ENCODE measurements at regions not wholly inside any gene's neighbourhood (a gene's known extent, or its start where the extent isn't known, plus 50 kb on each side); places are given as distances from the start of the nearest gene placed in this dataset.

DNA sequence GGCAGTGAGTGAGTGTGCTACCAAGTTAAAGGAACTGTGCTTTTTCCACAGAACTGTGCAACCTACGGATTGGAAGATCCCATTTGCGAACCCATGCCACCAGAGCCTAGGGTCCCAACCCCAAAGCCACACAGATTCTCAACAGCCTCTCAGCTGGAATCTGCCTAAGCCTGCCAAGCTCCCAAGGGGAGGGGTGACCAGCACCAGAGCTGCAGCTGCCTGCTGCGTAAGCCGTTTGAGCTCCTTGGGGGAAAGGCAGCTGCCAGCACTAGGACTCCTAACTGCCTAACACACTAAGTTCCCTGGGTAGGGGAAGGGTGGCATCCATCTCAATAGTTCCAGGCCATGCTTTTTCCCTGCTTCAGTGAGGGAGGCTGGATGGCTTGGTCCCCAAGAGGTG, 738.1 kb upstream of the PRKX start:
- DNase-seq: no peak

GRCh38 chrX:4450177-4450576, 736.7 kb upstream of the PRKX start:
- no peak for DNase-seq

DNA sequence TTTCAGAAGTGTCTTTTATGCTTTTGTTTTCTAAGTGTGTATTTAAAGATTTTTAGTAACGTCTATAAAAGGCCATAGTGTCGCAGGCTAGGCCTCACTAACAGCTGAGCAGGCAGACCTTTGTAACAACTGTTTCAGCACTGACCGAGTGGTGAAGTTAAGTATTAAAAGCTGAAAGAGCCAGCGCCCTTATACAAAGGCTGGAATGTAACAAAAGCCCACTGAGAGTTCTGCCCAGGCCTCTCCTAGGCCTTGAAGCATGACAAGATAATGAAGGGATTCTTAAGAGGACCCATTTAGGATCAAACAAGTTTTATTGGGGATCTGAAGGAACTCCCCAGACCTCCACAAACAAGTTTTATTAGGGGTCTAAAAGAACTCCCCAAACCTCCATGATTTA, 722.5 kb upstream of the PRKX start:
- DNase-seq: no peak

DNA sequence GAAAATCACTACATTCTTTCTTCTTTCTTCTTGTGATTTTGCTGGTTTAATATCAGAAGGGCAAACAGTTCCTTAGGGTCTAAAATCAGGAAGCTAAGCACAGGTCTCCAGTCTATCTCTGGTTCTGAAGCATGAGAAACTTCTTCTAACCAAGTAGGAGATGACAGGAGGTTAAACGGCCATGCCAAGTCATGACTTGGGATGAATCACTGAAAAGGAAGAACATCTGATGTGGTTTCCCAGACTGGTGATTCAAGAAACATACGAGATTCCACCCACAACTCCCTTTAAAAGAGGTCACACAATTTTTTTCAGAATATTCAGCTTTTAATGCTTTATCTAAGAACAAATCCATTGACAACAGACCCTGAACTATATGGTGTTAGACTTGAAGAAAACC, 684.0 kb upstream of the PRKX start:
- no peak for DNase-seq

DNA sequence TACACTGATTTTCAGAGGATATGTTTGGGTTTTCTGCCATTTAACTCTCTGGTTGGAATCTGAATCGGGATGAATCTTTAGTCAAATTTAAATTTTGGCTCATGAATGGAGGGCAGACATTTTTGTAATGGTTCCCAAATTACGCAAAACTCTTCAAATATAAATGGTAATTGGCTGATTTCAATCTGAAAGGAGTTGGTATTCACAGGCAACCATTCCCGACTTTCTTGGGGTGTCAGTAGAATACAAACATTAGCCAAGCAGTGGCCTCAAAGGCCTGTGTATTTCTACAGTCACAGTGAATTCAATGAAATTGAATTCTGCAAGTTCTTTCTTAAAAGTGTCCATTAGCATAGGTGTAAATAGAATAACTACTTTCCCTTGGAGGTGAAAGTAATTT, 668.8 kb upstream of the PRKX start:
- no peak for DNase-seq

DNA sequence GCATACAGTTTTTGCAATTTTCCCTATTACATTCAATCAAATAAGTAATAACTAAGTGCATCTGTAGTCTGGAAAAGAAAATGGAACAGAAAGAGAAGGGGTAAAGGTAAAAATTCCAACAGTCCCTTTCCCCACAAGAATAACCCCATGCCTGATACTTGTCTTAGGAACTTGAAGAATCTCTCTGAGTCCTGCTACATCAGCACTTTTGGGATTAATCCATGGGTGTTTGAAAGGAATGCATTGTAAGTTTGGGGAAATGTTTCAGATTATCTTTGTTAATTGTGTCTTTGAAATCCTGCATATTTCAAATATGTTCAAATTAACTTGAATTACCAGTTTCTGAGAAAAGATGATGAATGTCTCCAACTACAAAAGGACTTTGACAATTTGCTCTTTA, 667.3 kb upstream of the PRKX start:
- no peak for DNase-seq

DNA sequence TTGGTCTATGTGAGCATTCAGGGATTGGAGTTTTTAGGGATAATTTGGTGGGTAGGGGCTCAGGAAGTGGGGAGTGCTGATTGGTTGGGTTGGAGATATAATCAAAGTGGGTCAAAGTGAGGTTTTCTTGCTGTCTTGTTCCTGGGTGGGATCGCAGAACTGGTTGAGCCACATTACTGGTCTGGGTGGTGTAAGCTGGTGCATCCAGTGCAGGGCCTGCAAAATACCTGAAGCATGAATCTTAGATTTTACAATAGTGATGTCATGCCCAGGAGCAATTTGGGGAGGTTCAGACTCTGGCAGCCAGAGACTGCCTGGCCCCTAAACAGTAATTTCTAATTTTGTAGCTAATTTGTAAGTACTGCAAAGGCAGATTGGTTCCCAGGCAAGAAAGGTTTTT, 665.6 kb upstream of the PRKX start:
- DNase-seq: no peak

DNA sequence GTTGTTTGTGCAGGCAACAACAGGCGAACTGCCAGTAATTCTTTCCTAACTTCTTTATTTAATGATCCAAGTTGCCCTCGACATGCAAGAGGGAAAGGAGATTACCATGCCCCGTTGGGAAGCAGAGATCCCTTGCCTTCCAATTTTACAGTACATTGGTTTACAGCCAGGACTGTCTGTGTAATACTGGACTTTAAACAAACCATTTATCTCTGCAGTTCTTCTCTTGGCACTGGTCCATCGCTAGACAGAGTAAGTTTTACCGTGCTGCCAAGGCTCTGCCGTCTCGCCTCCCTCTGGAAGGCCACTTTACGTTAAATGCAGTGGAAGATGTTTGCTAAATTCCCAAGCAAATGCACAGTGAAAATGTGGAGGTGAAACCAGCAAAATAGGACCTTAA, 660.3 kb upstream of the PRKX start:
- DNase-seq: no peak

GRCh38 chrX:4358577-4358976, 645.1 kb upstream of the PRKX start:
- DNase-seq: no peak

DNA sequence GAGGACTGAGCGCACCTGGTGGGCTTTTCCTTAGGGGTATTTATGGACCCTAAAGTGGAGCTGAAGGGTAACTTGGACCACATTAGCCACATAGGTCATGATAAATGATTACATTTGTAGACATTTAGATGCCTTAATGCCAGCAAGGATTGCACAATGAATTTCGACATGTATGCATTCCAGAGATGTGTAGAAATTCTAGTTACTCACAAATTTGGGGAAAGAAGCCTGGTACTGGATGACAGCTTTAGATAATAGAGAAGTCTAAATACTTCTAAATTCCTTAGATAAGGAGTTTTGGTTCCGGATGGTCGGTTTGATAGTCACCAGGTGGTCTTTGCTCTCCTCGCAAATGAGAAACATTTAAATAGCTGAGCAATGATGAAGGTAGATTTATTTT, 609.5 kb upstream of the PRKX start:
- no peak for DNase-seq

GRCh38 chrX:4320436-4320947, 607.0 kb upstream of the PRKX start:
- no peak for DNase-seq

- no peak for DNase-seq
These were observed 602.4 kb upstream of the PRKX start for GRCh38 chrX:4315891-4316290.

DNA sequence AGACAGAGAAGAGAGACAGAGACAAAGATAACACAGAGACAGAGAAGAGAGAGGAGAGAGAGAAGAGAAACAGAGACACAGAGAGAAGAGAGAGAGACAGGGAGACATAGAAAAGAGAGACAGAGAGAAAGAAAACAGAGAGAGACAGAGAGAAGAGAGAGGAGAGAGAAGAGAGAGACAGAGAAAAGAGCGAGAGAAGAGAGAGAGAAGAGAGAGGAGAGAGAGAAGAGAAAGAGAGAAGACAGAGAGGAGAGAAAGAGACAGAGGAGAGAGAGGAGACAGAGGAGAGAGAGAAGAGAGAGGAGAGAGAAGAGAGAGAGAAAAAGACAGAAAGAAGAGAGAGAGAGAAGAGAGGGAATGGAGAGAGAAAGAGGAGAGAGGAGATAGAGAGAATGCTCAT, 601.1 kb upstream of the PRKX start:
- no peak for DNase-seq

GRCh38 chrX:4277122-4277521, 563.7 kb upstream of the PRKX start:
- DNase-seq: peak; percentile 5

DNA sequence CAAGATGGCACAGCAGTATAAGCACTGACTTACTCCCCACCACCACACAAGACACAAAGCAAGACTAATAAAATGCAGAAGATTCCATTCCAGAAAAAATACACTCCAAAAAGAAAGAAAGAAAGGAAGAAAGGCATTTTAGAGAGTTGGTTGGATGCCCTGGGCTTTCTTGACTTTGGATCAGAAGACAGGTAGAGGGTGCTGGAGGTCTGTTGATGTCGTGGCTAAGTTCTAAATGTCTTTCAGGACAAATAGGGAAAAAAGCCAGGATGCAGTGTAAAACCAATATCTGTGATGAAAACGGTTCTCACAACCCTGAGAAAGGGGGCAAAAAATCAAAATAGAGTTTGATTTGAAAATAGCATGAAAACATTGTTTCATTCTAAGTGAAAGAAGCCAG, 555.2 kb upstream of the PRKX start:
- no peak for DNase-seq

- DNase-seq: no peak
These were observed 551.6 kb upstream of the PRKX start for GRCh38 chrX:4265036-4265435.

DNA sequence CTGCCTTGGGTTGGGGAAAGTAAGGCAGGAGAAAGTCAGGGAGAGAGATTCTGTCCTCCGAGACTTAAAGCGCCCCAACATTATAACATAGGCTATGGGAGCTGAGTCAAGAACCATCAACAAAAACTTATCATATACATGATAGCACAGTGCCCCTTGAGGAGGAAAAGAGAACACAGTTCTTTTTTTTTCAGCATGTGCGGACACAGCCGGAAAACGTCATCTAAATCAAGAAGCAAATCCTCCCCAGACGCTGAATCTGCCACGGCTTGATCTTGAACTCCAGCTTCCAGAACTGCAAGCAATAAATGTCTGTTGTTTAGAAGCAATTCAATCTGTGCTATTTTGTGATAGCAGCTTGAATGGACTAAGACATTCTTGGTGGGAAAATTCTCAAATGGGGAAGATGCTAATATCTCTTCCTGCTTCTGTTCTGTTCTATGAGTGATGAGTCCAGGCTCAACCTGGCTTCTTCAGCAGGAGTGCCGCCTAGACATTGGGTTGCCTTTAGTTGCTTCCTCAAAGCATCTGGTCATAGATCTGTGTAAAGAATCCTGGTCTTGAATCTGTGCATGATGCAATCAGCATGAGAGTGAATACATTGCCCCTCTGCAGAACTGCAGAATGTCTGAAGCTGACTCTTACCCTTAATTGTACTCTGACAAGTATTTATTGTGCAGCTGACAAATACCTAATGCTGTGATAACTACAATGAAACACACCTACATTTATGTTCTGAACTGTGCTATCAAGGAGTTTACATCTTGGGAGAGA, 549.8 kb upstream of the PRKX start:
- peak; percentile 6 for DNase-seq

DNA sequence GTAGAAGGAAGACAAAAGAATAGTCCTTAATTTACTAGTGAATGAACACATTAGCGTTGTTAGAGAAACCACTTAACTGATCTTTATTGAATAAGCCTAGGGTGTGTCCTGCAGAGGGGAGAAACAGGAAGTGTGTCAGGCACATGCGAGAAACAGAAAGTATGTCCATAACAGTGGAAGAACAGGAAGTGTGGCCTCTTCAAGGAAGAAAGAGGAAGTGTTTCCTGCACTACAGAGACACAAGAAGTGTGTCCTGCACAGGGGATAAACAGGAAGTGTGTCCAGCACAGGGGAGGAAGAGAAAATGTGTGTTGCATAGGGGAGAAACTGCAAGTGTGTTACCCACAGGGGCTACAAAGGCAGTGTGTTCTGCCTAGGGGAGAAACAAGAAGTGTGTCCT, 539.6 kb upstream of the PRKX start:
- DNase-seq: no peak

GRCh38 chrX:4249401-4249800, 536.0 kb upstream of the PRKX start:
- no peak for DNase-seq

DNA sequence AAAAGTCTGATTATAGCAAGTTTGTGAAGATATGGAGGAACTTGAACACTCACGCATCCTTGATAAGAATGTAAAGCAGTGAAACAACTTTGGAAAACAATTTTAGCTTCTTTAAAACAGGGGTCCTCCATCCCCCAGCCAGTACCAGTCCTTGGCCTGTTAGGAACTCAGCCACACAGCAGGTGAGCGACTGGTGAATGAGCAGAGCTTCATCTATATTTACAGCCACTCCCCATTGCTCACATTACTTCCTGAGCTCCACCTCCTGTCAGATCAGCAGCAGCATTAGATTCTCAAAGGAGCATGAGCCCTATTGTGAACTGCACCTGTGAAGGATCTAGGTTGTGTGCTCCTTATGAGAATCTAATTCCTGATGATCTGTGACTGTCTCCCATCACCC, 530.3 kb upstream of the PRKX start:
- no peak for DNase-seq

DNA sequence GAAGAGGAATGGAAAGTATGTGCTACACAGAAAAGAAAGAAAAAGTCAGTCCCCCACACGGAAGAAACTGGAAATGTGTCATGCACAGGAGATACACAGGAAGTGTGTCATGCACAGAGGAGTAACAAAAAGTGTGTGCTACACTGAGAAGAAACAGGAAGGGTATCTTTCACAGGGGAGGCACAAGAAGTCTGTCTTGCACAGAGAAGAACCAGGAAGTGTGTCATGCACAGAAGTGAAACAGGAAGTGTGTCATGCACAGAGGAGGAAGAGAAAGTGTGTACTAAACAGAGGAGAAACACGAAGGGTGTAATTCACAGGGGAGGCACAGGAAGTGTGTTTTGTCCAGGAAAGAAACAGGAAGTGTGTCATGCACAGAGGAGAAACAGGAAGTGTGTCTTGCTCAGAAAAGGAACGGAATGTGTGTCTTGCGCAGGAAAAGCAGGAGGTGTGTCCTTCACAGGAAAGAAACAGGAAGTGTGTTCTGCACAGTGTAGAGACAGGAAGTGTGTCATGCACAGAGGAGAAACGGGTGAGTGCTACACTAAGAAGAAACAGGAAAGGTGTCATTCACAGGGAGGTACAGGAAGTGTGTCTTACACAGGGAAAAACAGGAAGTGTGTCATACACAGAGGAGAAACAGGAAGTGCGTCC, 527.2 kb upstream of the PRKX start:
- peak; percentile 41 for DNase-seq

GRCh38 chrX:4239650-4240540, 526.4 kb upstream of the PRKX start:
- DNase-seq: peak; percentile 5

DNA sequence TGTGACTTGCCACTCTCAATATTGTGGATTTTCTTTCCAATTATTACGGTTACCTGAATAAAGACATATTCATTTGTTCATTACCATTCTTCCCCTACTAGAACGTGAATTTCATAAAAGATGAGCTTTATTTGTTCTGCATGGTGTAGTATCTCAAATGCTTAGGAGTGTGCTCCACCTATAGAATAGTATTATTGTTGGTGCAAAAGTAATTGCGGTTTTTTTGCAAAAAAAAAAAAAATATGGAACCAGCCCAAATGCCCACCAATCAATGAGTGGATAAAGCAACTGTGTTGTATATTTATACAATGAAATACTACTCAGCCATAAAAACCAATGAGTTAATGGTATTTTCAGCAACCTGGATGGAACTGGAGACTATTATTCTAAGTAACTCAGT, 525.5 kb upstream of the PRKX start:
- DNase-seq: no peak

- DNase-seq: no peak
These were observed 511.6 kb upstream of the PRKX start for GRCh38 chrX:4225086-4225485.

Measured in activated CD4-positive, alpha-beta T cell treated with anti-CD3 and anti-CD28 coated beads, Interleukin-10, Interleukin-2, amounts not matched to agents 100 ng/mL and 50 ng/mL, durations not matched to agents 16 hours and 8 hours (primary cell).